ENCODE measurements at regions not wholly inside any gene's neighbourhood (a gene's known extent, or its start where the extent isn't known, plus 50 kb on each side); places are given as distances from the start of the nearest gene placed in this dataset.

- DNase-seq = no peak
Measured at GRCh38 chr13:99659226-99659625, 158.0 kb downstream of the TM9SF2 start.

- peak; percentile 51 for DNase-seq
Measured at GRCh38 chr13:99658261-99658991, 157.2 kb downstream of the TM9SF2 start.

- DNase-seq = peak; percentile 9
Measured at GRCh38 chr13:99657848-99658260, 156.6 kb downstream of the TM9SF2 start.

GRCh38 chr13:99656844-99657381 lies 155.6 kb downstream of the TM9SF2 start:
- no peak for DNase-seq

- DNase-seq = peak; percentile 83
Measured at GRCh38 chr13:99656092-99656745, 154.9 kb downstream of the TM9SF2 start.

- DNase-seq = no peak
Measured at GRCh38 chr13:99655351-99656091, 154.2 kb downstream of the TM9SF2 start.

GRCh38 chr13:99654076-99654475 lies 152.8 kb downstream of the TM9SF2 start:
- DNase-seq = no peak

GRCh38 chr13:99653526-99653925 lies 152.3 kb downstream of the TM9SF2 start:
- DNase-seq = no peak

- DNase-seq = no peak
Measured at GRCh38 chr13:99652901-99653300, 151.6 kb downstream of the TM9SF2 start.

- no peak for DNase-seq
Measured at GRCh38 chr13:99652141-99652540, 150.9 kb downstream of the TM9SF2 start.

GRCh38 chr13:99651016-99651415 lies 149.7 kb downstream of the TM9SF2 start:
- DNase-seq = no peak

GRCh38 chr13:99650410-99650809 lies 149.1 kb downstream of the TM9SF2 start:
- DNase-seq = no peak

GRCh38 chr13:99648927-99649326 lies 147.7 kb downstream of the TM9SF2 start:
- DNase-seq = no peak

- no peak for DNase-seq
Measured at GRCh38 chr13:99648066-99648665, 146.9 kb downstream of the TM9SF2 start.

- no peak for DNase-seq
Measured at GRCh38 chr13:99647596-99647985, 146.3 kb downstream of the TM9SF2 start.

GRCh38 chr13:99646866-99647595 lies 145.8 kb downstream of the TM9SF2 start:
- no peak for DNase-seq

- no peak for DNase-seq
Measured at GRCh38 chr13:99642841-99643240, 141.6 kb downstream of the TM9SF2 start.

- no peak for DNase-seq
Measured at GRCh38 chr13:99642006-99642405, 140.7 kb downstream of the TM9SF2 start.

GRCh38 chr13:99640260-99640659 lies 139.0 kb downstream of the TM9SF2 start:
- DNase-seq = no peak

- DNase-seq = no peak
Measured at GRCh38 chr13:99639126-99639525, 137.9 kb downstream of the TM9SF2 start.

- no peak for DNase-seq
Measured at GRCh38 chr13:99636728-99637353, 135.6 kb downstream of the TM9SF2 start.

GRCh38 chr13:99636306-99636705 lies 135.0 kb downstream of the TM9SF2 start:
- no peak for DNase-seq
